Retinal pigment epithelial cell (primary cell): ENCODE measurements at regions not wholly inside any gene's neighbourhood (a gene's known extent, or its start where the extent isn't known, plus 50 kb on each side); places are given as distances from the start of the nearest gene placed in this dataset.

Experiments used
- DNase-seq: peaks from one replicate; pipeline ENCODE4 v3.0.0-alpha.2; 2010; ENCODE audit warnings: low read depth
- H3K4me3 ChIP-seq: 2 replicates; pipeline ENCODE4 v1.5.1; 2011; ENCODE audit warnings: mild to moderate bottlenecking, low read length, control low read depth, moderate library complexity
- CTCF ChIP-seq: conservative IDR thresholded peaks from 2 replicates; pipeline ENCODE4 v1.5.1; 2011; ENCODE audit warnings: low read depth, low read length, control low read depth, inconsistent platforms

DNA sequence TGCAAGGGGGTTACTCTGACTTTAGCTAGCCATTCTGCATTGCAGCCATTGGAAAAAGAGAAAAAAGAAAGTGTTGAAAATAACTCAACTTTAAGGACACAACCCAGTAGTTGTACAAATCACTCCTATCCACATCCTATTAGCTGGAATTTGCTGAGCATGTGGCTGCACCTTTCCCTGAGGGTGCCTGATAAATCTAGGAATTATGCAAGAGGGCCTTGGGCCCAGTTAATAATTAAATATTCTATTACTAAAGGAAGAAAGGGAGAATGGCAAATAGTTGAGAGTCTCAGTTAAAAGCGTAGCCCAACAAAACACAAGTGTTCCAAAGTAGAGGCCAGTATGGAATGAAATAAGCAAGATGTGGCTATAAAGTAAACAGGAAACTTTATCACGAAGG, 200.9 kb upstream of the CNTNAP2 start:
- no peak overlapping the region for H3K4me3 ChIP-seq
- no peak for TF ChIP-seq CTCF
- DNase-seq: no peak

DNA sequence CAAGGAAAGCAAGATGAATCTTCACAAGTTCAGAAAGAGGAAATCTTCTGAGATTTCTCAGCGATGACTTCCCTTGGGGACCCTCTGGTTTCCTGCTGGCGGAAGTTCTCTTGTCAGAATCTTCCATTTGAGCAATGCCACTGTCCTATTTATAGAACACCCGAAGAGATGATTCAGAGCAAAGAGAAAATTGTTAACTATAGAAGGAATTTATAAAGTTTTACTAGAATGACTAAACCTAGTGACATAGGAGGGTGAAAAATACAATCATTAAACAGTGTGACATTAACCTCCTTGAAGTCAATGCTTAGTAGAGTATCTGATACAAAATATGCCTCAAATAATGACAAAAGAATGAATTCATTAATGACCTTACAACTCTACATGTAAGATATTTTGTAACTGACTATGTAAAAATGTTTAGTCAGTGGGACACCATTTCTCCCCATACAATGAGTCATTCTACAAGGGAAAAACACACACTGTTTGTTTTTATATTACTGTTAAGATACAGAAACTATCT, 206.5 kb upstream of the CNTNAP2 start:
- TF ChIP-seq CTCF: no peak
- no peak for DNase-seq
- H3K4me3 ChIP-seq: no peak overlapping the region

DNA sequence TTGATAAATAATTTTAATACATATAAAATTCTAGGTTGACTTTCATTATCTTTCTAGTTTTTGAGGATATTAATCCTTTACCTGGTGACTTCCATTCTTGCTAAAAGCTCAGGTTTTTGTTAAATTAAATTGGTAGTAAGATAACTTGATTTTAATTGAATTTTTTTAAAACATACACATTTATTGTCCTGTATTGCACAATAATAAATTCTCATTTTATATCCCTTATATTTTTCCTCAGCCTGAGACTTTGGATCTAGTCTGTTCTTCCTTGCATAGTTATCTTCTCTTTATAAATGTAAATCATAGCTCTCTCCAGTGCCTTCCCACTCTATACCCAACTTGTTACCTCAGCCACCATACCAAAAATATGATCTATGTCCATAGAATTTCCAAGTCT, 212.9 kb upstream of the CNTNAP2 start:
- no peak for DNase-seq
- no peak overlapping the region for H3K4me3 ChIP-seq
- no peak for TF ChIP-seq CTCF

GRCh38 chr7:145902123-145902522, 214.5 kb upstream of the CNTNAP2 start:
- no peak for DNase-seq
- H3K4me3 ChIP-seq: no peak overlapping the region
- TF ChIP-seq CTCF: no peak

- no peak for DNase-seq
- no peak overlapping the region for H3K4me3 ChIP-seq
- TF ChIP-seq CTCF: no peak
Measured at GRCh38 chr7:145899938-145900337, 216.7 kb upstream of the CNTNAP2 start.

- TF ChIP-seq CTCF: no peak
- H3K4me3 ChIP-seq: no peak overlapping the region
- no peak for DNase-seq
Measured at GRCh38 chr7:145893925-145894535, 222.6 kb upstream of the CNTNAP2 start.

- no peak overlapping the region for H3K4me3 ChIP-seq
- no peak for DNase-seq
- no peak for TF ChIP-seq CTCF
Measured at GRCh38 chr7:145884716-145885514, 231.7 kb upstream of the CNTNAP2 start.
